ENCODE measurements at regions not wholly inside any gene's neighbourhood (a gene's known extent, or its start where the extent isn't known, plus 50 kb on each side); places are given as distances from the start of the nearest gene placed in this dataset.

- TF ChIP-seq CTCF (IDR thresholded peaks at IDR 0.05): no peak
- no peak for TF ChIP-seq POLR2A (IDR thresholded peaks at IDR 0.05)
These were observed 101.2 kb downstream of the TBX19 start for GRCh38 chr1:168381850-168382249.

Data from Peyer's patch (tissue), 4 donors.